GM12891 (cell line): ENCODE measurements at regions not wholly inside any gene's neighbourhood (a gene's known extent, or its start where the extent isn't known, plus 50 kb on each side); places are given as distances from the start of the nearest gene placed in this dataset.
"Not testable (repeated sequence)": the region's sequence is repeated elsewhere in the genome, so short reads cannot be mapped to it uniquely, and the experiment has no call there.

Source experiments
- DNase-seq: peaks from one replicate; pipeline ENCODE4 v3.0.0; 2011; ENCODE audit warnings: low spot score; ENCODE audit not compliant: insufficient read length
- FAIRE-seq: peaks from 2 replicates; lab custom pipeline; 2011; peaks lifted over from hg19 to GRCh38; lab: Jason Lieb, UNC
- PAX5 ChIP-seq: IDR thresholded peaks from 2 replicates; pipeline ENCODE4 v1.6.1; 2011; ENCODE audit warnings: low read length, moderate library complexity, mild to moderate bottlenecking; ENCODE audit not compliant: insufficient read depth, severe bottlenecking
- POLR2A ChIP-seq: IDR thresholded peaks from 2 replicates; pipeline ENCODE4 v1.6.1; 2011; ENCODE audit warnings: low read depth, low read length, control low read depth
- POLR2AphosphoS5 ChIP-seq: IDR thresholded peaks from 2 replicates; pipeline ENCODE4 v1.6.1; 2011; ENCODE audit warnings: low read depth, low read length, control low read depth
- POU2F2 ChIP-seq: IDR thresholded peaks from 2 replicates; pipeline ENCODE4 v1.6.1; 2011; ENCODE audit warnings: low read depth, mild to moderate bottlenecking, control low read depth, low read length, moderate library complexity
- SPI1 ChIP-seq: IDR thresholded peaks from 2 replicates; pipeline ENCODE4 v1.6.1; 2011; ENCODE audit warnings: low read depth, low read length, control low read depth
- TAF1 ChIP-seq: IDR thresholded peaks from 2 replicates; pipeline ENCODE4 v1.6.1; 2011; ENCODE audit warnings: low read depth, low read length, control low read depth

GRCh38 chr3:75232216-75232615 is 431.9 kb upstream of the FRG2C start:
- TF ChIP-seq POLR2A: no peak
- no peak for TF ChIP-seq PAX5
- TF ChIP-seq SPI1: no peak
- TF ChIP-seq POU2F2: no peak
- TF ChIP-seq POLR2AphosphoS5: no peak
- TF ChIP-seq TAF1: no peak
- FAIRE-seq (no peak), DNase-seq (no peak)

GRCh38 chr3:75235631-75236030 is 428.5 kb upstream of the FRG2C start:
- no peak for FAIRE-seq
- TF ChIP-seq POLR2A: no peak
- TF ChIP-seq PAX5: no peak
- TF ChIP-seq POU2F2: no peak
- no peak for TF ChIP-seq TAF1
- TF ChIP-seq POLR2AphosphoS5: no peak
- TF ChIP-seq SPI1: no peak
- no peak for DNase-seq

- FAIRE-seq (no peak), DNase-seq (no peak)
- TF ChIP-seq POU2F2 (no peak), TAF1 (no peak), PAX5 (no peak), POLR2AphosphoS5 (no peak), SPI1 (no peak), POLR2A (no peak)
Measured at GRCh38 chr3:75237053-75237452, 427.1 kb upstream of the FRG2C start.

- no peak for TF ChIP-seq POU2F2
- no peak for FAIRE-seq
Measured at GRCh38 chr3:75237477-75237876, 426.7 kb upstream of the FRG2C start.

GRCh38 chr3:75241226-75241962 is 422.7 kb upstream of the FRG2C start:
- not testable (repeated sequence) for FAIRE-seq

More at GRCh38 chr3:75237477-75237876, 426.7 kb upstream of the FRG2C start:
- no peak for DNase-seq

GRCh38 chr3:75242012-75242735 is 422.0 kb upstream of the FRG2C start:
- TF ChIP-seq POLR2AphosphoS5 (no peak), POU2F2 (no peak), POLR2A (no peak), TAF1 (no peak), SPI1 (no peak), PAX5 (no peak)
- FAIRE-seq (no peak), DNase-seq (no peak)

More at GRCh38 chr3:75241226-75241962, 422.7 kb upstream of the FRG2C start:
- not testable (repeated sequence) for DNase-seq

- TF ChIP-seq PAX5 (no peak), TAF1 (no peak), SPI1 (no peak), POLR2A (no peak), POLR2AphosphoS5 (no peak), POU2F2 (no peak)
- no peak for DNase-seq
- FAIRE-seq: no peak
Measured at GRCh38 chr3:75248974-75249373, 415.2 kb upstream of the FRG2C start.

GRCh38 chr3:75254685-75255084 is 409.4 kb upstream of the FRG2C start:
- no peak for DNase-seq
- no peak for TF ChIP-seq POLR2AphosphoS5
- no peak for TF ChIP-seq POLR2A
- no peak for TF ChIP-seq POU2F2
- no peak for TF ChIP-seq TAF1
- TF ChIP-seq SPI1: no peak
- no peak for TF ChIP-seq PAX5

GRCh38 chr3:75258825-75259683 is 405.1 kb upstream of the FRG2C start:
- DNase-seq: not testable (repeated sequence)
- peak; percentile 20 for FAIRE-seq

More at GRCh38 chr3:75254685-75255084, 409.4 kb upstream of the FRG2C start:
- no peak for FAIRE-seq

GRCh38 chr3:75260975-75261374 is 403.2 kb upstream of the FRG2C start:
- FAIRE-seq, DNase-seq: not testable (repeated sequence)
